Fibroblast of skin of scalp (primary cell): ENCODE measurements at regions not wholly inside any gene's neighbourhood (a gene's known extent, or its start where the extent isn't known, plus 50 kb on each side); places are given as distances from the start of the nearest gene placed in this dataset.

Experiments used
- DNase-seq: peaks from one replicate; pipeline ENCODE4 v3.0.0-alpha.2; 2013

- DNase-seq: peak; percentile 96
Observed at GRCh38 chr6:14743474-14744211, 502.2 kb upstream of the JARID2 start.

- no peak for DNase-seq
Observed at GRCh38 chr6:14744212-14744556, 501.7 kb upstream of the JARID2 start.

- no peak for DNase-seq
Observed at GRCh38 chr6:14746139-14746837, 499.6 kb upstream of the JARID2 start.

GRCh38 chr6:14747881-14748520, 497.9 kb upstream of the JARID2 start:
- DNase-seq: peak; percentile 80

- DNase-seq: no peak
Observed at GRCh38 chr6:14748679-14749078, 497.2 kb upstream of the JARID2 start.

GRCh38 chr6:14750059-14750661, 495.7 kb upstream of the JARID2 start:
- DNase-seq: no peak

GRCh38 chr6:14751645-14752175, 494.2 kb upstream of the JARID2 start:
- DNase-seq: peak; percentile 44

GRCh38 chr6:14754751-14755513, 490.9 kb upstream of the JARID2 start:
- no peak for DNase-seq

- no peak for DNase-seq
Observed at GRCh38 chr6:14756340-14756739, 489.5 kb upstream of the JARID2 start.

- DNase-seq: no peak
Observed at GRCh38 chr6:14757014-14757413, 488.9 kb upstream of the JARID2 start.

GRCh38 chr6:14757418-14757817, 488.5 kb upstream of the JARID2 start:
- no peak for DNase-seq

GRCh38 chr6:14758421-14759081, 487.3 kb upstream of the JARID2 start:
- no peak for DNase-seq

GRCh38 chr6:14759976-14760672, 485.7 kb upstream of the JARID2 start:
- DNase-seq: no peak

- DNase-seq: no peak
Observed at GRCh38 chr6:14762077-14762476, 483.8 kb upstream of the JARID2 start.

GRCh38 chr6:14763139-14763538, 482.7 kb upstream of the JARID2 start:
- DNase-seq: no peak

- no peak for DNase-seq
Observed at GRCh38 chr6:14763616-14764015, 482.3 kb upstream of the JARID2 start.

- DNase-seq: no peak
Observed at GRCh38 chr6:14765106-14765505, 480.8 kb upstream of the JARID2 start.

GRCh38 chr6:14765721-14766390, 480.0 kb upstream of the JARID2 start:
- DNase-seq: no peak

GRCh38 chr6:14766391-14766994, 479.4 kb upstream of the JARID2 start:
- no peak for DNase-seq

- DNase-seq: no peak
Observed at GRCh38 chr6:14767226-14767625, 478.6 kb upstream of the JARID2 start.
